Activated T-cell treated with anti-CD3 and anti-CD28 coated beads, Interleukin-2, amount 50 U/mL, for 24 hours (primary cell): ENCODE measurements at regions not wholly inside any gene's neighbourhood (a gene's known extent, or its start where the extent isn't known, plus 50 kb on each side); places are given as distances from the start of the nearest gene placed in this dataset.

ENCODE experiments used
- DNase-seq: peaks from one replicate; pipeline ENCODE4 v3.0.0-alpha.2; 2020
- H3K27ac Mint-ChIP-seq: 2 replicates; pipeline ENCODE4 v1.8.0; 2020; ENCODE audit warnings: mild to moderate bottlenecking, mixed read lengths
- H3K27me3 Mint-ChIP-seq: 2 replicates; pipeline ENCODE4 v1.8.0; 2020; ENCODE audit warnings: mixed read lengths
- H3K36me3 Mint-ChIP-seq: 2 replicates; pipeline ENCODE4 v1.8.0; 2020; ENCODE audit warnings: low read depth, mixed read lengths
- H3K4me1 Mint-ChIP-seq: 2 replicates; pipeline ENCODE4 v1.8.0; 2020; ENCODE audit warnings: low read depth, mixed read lengths
- H3K4me3 Mint-ChIP-seq: 2 replicates; pipeline ENCODE4 v1.8.0; 2020; ENCODE audit warnings: mild to moderate bottlenecking, moderate library complexity, mixed read lengths
- H3K9me3 Mint-ChIP-seq: 2 replicates; pipeline ENCODE4 v1.8.0; 2020; ENCODE audit warnings: mixed read lengths

DNA sequence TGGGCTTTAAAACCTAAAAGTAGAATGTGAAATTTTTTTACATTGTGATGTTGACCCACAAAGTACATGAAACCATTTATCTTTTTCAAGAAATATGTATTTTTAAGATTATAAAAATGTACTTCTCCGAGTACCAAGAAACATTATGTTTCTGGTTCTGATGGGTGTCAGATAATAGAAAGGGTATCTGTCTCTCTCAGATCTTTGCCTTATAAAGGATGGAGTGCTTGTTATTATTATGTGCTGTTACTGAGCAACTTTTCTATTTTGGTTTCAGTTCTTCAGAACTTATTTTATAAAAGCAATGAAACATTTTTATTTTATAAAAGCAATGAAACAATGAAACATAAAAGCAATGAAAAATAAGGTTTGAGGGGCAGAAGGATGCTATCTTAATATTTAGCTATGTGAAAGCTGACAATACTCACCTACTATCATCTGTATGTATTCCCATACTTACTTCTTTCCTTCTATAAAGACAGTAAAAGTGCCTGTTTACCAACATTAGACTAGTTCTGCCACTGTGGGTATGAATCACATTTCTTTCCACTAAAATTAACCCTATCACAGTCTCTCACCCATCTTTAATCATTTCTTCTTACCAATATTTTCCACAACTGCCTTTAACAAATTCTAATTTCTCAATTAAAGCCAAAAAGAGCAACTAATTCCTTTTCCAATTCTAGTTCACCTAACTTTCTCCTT, 540.7 kb upstream of the KCNMB2 start:
- peaks cover 36% of the 10 kb centered on the region for H3K4me1 Mint-ChIP-seq
- no peaks in the 10 kb centered on the region for H3K27me3 Mint-ChIP-seq
- H3K9me3 Mint-ChIP-seq: peaks cover 10% of the 10 kb centered on the region
- DNase-seq: no peak
- H3K36me3 Mint-ChIP-seq: peaks cover 11% of the 10 kb centered on the region
- H3K4me3 Mint-ChIP-seq: peak overlapping the region; percentile 35
- peak overlapping the region; percentile 85 for H3K27ac Mint-ChIP-seq

DNA sequence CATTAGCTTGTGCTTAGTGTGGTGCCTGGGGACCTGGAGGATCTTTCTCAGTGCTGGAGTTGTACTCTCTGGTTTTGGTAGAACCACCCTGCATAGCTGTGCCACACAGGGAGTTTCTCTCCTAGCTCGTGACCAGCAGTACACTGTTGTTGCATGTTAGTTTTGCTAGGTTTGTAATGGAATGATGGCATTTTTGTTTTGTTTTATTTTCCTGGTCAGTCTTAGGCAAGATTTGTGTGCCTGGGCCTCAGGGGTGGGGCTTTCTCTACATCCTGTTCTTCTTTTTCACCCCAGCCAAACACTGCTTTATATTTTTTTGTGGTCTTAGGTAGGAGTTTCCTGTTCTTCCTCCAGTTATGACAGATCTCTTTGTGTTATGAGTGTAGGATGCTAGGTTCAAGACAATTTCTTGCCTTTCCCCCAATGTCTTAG, 534.5 kb upstream of the KCNMB2 start:
- H3K9me3 Mint-ChIP-seq: peaks cover 24% of the 10 kb centered on the region
- H3K4me1 Mint-ChIP-seq: peaks cover 61% of the 10 kb centered on the region
- DNase-seq: peak; percentile 45
- H3K27me3 Mint-ChIP-seq: no peaks in the 10 kb centered on the region
- no peak overlapping the region for H3K4me3 Mint-ChIP-seq
- peaks cover 28% of the 10 kb centered on the region for H3K36me3 Mint-ChIP-seq
- peak overlapping the region; percentile 63 for H3K27ac Mint-ChIP-seq

DNA sequence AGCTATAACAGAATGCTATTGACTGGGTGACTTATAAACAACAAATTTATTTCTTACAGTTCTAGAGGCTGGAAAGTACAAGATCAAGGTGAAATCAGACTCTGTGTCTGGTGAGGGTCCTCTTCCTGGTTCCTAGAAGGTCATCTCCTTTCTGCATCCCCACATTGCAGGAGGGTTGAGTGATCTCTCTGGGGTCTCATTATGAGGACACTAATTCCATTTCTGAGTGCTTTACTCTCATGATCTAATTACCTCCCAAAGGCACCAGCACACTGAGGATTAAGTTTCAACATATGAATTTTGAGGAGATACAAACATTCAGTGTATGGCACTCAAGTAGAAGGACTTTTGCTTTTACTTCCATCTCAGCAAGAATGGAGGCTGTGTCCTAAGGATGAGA, 534.1 kb upstream of the KCNMB2 start:
- H3K36me3 Mint-ChIP-seq: peaks cover 28% of the 10 kb centered on the region
- H3K27me3 Mint-ChIP-seq: no peaks in the 10 kb centered on the region
- peak overlapping the region; percentile 63 for H3K27ac Mint-ChIP-seq
- no peak for DNase-seq
- peaks cover 58% of the 10 kb centered on the region for H3K4me1 Mint-ChIP-seq
- peaks cover 24% of the 10 kb centered on the region for H3K9me3 Mint-ChIP-seq
- no peak overlapping the region for H3K4me3 Mint-ChIP-seq

DNA sequence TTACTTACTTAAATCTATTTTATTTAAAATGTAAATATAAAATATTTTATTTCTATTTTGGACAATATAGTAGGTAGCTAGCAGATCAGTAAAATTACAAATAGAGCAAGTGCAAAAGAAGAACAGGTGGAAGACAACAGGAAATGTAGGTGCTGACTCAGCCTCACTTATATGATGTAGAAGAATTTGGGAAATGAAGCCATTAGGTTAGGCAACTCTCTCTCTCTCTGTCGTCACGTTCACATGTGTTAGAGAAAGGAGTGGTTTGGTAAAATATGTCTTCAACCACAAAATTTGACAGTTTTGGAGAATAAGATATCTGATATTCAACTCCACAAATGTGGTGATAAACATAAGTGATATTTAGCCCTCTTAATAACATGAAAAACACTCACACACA, 532.5 kb upstream of the KCNMB2 start:
- Mint-ChIP-seq H3K27ac (no peak overlapping the region), H3K27me3 (no peaks in the 10 kb centered on the region), H3K9me3 (peaks cover 22% of the 10 kb centered on the region), H3K4me1 (peaks cover 53% of the 10 kb centered on the region), H3K4me3 (no peak overlapping the region), H3K36me3 (peaks cover 28% of the 10 kb centered on the region)
- DNase-seq: no peak

DNA sequence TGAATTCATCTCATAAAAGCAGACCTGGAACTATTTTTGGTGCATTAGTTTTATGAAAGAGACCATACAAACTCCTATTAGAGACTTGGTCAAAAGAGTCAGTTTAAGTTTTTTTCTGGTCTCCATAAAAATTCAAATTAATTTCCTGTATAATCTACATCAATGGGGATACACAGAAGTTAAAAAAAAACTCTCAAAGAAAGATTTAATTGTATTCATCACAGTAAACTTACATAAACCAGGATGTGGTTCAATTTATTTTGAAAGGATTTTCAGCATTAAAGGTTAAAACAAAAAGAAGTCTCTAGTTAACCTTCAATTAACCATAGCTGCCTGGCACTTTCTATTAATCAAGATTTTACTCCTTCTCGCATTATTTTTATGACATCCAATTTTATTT, 530.3 kb upstream of the KCNMB2 start:
- Mint-ChIP-seq H3K27me3 (no peaks in the 10 kb centered on the region), H3K36me3 (peaks cover 15% of the 10 kb centered on the region), H3K9me3 (peaks cover 14% of the 10 kb centered on the region), H3K4me3 (no peak overlapping the region), H3K4me1 (peaks cover 50% of the 10 kb centered on the region), H3K27ac (no peak overlapping the region)
- no peak for DNase-seq

DNA sequence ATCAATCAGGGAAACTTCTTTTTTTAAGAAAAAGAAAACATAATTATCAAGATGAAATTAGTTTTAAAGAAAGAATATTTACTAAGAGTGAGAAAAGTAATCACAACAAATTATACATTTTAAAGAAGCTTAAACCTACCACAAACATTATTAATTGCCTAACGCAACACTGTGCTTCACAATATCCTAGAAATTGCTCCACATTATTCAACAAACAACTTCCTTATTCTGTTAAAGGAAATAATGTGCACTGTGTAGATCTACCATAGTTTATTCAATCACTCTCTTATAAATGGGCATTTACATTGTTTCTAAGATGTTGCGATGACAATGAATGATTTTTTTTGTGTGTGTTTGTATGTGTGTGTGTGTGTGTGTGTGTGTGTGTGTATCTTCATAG, 525.9 kb upstream of the KCNMB2 start:
- no peaks in the 10 kb centered on the region for H3K27me3 Mint-ChIP-seq
- H3K27ac Mint-ChIP-seq: no peak overlapping the region
- peaks cover 2% of the 10 kb centered on the region for H3K9me3 Mint-ChIP-seq
- no peak overlapping the region for H3K4me3 Mint-ChIP-seq
- DNase-seq: no peak
- H3K36me3 Mint-ChIP-seq: no peaks in the 10 kb centered on the region
- peaks cover 16% of the 10 kb centered on the region for H3K4me1 Mint-ChIP-seq

DNA sequence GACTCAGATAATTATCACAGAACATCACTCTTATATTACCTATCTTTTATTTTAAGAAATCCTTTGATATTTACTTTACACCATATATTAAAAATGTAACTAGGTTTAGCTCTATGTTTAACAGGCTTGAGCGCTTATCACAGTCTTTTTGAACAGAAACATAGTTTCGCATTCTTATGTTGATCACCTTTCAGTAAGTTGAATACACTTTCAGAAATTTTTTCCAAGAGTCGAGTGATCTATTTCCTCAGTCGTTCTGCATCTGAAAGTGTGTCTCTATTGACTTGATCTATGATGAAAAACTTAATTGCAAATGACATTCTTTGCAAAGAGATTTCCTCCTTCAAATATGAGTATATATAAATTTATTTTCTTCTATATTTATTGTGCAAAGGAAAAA, 516.6 kb upstream of the KCNMB2 start:
- H3K4me3 Mint-ChIP-seq: no peak overlapping the region
- no peak for DNase-seq
- no peaks in the 10 kb centered on the region for H3K4me1 Mint-ChIP-seq
- H3K27me3 Mint-ChIP-seq: no peaks in the 10 kb centered on the region
- no peak overlapping the region for H3K27ac Mint-ChIP-seq
- H3K36me3 Mint-ChIP-seq: no peaks in the 10 kb centered on the region
- H3K9me3 Mint-ChIP-seq: no peaks in the 10 kb centered on the region

DNA sequence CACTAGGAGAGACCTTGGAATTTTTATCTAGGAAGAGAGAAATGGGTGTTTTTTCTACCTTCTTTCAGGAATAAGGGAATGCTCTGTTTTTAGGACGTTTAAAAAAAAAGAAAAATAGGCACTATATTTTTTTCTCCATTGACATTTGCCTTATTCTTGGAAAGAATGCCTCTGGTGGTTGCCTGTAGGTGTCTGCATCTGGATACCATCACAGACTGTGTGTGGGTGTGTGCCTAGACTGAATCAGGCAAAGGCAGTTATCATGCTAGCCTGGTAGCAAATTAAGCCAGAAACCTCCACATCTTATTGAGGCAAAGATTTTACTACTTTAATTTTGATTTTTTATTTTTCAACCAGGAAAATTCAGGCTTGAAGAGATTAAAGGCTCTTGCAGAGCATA, 513.6 kb upstream of the KCNMB2 start:
- H3K36me3 Mint-ChIP-seq: no peaks in the 10 kb centered on the region
- H3K4me1 Mint-ChIP-seq: no peaks in the 10 kb centered on the region
- H3K27ac Mint-ChIP-seq: no peak overlapping the region
- H3K27me3 Mint-ChIP-seq: no peaks in the 10 kb centered on the region
- no peak for DNase-seq
- no peaks in the 10 kb centered on the region for H3K9me3 Mint-ChIP-seq
- no peak overlapping the region for H3K4me3 Mint-ChIP-seq

DNA sequence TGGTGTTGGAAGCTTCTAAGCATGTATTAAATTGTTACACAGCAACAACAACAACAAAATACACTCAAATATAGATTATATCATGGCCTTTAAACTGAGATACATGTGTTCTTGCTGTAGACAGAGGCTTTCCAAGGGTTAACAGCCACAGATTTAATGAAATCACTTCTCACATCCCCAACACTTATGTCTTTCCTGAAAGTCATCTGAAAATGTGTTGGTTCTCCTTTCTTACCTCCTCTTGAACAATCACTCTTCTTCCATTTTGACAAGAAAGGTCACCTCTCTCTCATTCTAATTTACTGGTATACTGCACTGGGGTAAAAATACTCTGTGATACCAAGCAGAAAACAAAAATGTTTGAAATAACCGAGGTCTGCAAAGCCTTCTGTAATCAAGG, 507.3 kb upstream of the KCNMB2 start:
- no peak for DNase-seq
- no peak overlapping the region for H3K4me3 Mint-ChIP-seq
- no peaks in the 10 kb centered on the region for H3K9me3 Mint-ChIP-seq
- no peaks in the 10 kb centered on the region for H3K4me1 Mint-ChIP-seq
- no peaks in the 10 kb centered on the region for H3K36me3 Mint-ChIP-seq
- H3K27me3 Mint-ChIP-seq: no peaks in the 10 kb centered on the region
- no peak overlapping the region for H3K27ac Mint-ChIP-seq

DNA sequence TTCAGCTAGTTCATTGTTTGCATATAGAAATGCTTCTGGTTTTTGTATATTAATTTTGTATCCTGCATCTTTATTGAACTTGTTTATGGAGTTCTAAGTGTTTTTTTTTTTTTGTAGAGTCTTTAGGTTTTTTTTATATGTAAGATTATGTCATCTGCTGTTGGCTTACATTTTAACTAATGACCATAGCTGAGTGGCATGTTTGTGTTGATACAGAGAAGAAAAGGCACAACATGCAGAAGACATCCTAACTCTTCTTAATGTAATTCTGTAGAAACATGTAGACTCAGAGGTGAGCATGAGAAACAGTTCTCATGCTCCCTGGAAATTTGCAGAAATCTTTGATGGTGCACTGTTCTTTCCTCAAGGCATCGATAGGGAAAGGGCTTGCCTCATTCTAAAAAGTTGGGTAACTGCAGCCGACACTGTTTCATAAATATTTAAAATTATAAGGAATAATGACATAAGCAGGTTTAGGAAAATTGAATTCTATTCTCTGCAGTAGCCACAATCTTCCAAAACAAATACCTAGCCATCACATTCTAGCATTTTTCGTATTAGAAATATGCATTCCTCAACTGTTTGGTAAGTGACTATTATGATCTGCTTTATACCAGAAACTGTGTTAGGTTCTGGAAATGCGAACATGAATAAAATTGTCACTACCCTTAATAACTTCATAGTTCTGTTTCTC, 499.6 kb upstream of the KCNMB2 start:
- Mint-ChIP-seq H3K4me1 (no peaks in the 10 kb centered on the region), H3K36me3 (no peaks in the 10 kb centered on the region), H3K27ac (no peak overlapping the region), H3K4me3 (no peak overlapping the region), H3K27me3 (no peaks in the 10 kb centered on the region), H3K9me3 (no peaks in the 10 kb centered on the region)
- DNase-seq: no peak

DNA sequence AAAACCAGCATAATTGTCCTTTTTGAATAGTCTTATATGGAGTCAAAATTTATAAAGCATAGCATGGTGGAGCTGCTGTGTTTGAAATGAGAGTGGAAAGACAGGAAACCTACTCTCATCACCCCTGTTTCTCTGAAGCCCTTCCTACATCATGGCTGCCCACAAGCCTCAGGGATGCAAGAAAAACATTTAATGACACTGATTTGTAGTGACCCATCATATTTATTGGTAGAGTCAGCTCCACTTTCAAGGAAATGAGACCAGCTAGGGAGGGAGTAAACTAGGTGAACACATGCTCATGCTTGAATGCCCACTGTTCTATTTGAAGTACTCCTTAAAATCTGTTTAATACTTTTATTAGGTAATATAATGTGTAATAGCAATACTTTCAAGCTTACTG, 494.3 kb upstream of the KCNMB2 start:
- Mint-ChIP-seq H3K27me3 (no peaks in the 10 kb centered on the region), H3K4me1 (no peaks in the 10 kb centered on the region), H3K27ac (no peak overlapping the region), H3K4me3 (no peak overlapping the region), H3K36me3 (no peaks in the 10 kb centered on the region), H3K9me3 (no peaks in the 10 kb centered on the region)
- DNase-seq: no peak

DNA sequence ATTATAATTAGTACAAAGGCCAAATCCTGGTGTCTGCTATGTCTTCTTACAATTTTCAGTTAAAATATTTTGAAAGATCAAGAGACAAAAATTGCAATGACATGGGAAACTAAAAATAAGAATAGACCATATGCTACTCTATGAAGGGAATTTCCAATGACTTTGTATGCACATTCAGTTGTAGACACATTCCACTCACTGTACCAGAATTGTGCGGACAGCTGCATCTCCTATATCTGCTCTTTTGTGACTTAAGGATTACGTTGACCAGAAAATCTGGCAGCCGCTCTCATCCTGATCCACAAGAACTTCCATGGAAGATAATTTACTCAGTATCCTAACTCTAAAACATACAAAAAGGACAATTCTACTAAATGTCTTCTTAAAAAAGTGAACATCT, 493.9 kb upstream of the KCNMB2 start:
- no peak for DNase-seq
- no peaks in the 10 kb centered on the region for H3K9me3 Mint-ChIP-seq
- no peaks in the 10 kb centered on the region for H3K36me3 Mint-ChIP-seq
- H3K4me3 Mint-ChIP-seq: no peak overlapping the region
- H3K27me3 Mint-ChIP-seq: no peaks in the 10 kb centered on the region
- no peaks in the 10 kb centered on the region for H3K4me1 Mint-ChIP-seq
- no peak overlapping the region for H3K27ac Mint-ChIP-seq

DNA sequence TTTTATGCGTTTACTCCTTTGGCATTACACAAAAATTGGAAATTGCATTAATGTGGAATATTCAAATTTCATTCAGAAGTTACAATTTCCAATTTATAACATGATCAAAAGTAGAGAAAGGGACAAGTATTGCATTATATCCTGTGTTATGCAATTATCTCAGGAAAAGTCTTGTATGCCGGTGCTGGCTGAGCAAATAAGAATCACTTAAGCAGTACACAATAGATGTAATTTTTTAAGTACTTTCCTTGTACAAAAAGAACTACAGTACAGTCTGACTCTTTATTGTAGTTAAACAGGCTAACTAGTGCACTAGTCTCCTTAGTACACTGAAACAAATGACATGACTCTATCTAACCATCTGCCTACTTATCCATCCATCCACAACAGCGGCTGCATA, 493.2 kb upstream of the KCNMB2 start:
- Mint-ChIP-seq H3K36me3 (no peaks in the 10 kb centered on the region), H3K27ac (no peak overlapping the region), H3K9me3 (no peaks in the 10 kb centered on the region), H3K4me3 (no peak overlapping the region), H3K27me3 (no peaks in the 10 kb centered on the region), H3K4me1 (no peaks in the 10 kb centered on the region)
- no peak for DNase-seq

DNA sequence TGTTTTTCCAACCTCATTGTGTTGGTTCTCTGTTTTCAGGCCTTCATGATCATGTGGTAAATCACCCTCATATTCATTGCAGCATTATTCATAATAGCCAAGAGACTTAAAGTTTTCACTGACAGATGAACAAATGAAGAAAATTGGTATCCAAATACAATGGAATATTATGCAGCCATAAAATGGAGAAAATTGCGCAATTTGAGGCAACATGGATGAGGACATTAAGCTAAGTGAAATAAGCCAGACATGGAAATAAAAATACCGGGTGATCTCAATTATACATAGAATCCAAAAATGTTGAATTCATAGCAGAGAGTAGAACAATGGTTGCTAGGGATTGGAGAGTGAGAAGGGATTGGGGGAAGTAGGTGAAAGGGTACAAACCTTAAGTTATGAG, 491.9 kb upstream of the KCNMB2 start:
- Mint-ChIP-seq H3K9me3 (no peaks in the 10 kb centered on the region), H3K4me3 (no peak overlapping the region), H3K36me3 (no peaks in the 10 kb centered on the region), H3K4me1 (no peaks in the 10 kb centered on the region), H3K27me3 (no peaks in the 10 kb centered on the region), H3K27ac (no peak overlapping the region)
- DNase-seq: no peak

DNA sequence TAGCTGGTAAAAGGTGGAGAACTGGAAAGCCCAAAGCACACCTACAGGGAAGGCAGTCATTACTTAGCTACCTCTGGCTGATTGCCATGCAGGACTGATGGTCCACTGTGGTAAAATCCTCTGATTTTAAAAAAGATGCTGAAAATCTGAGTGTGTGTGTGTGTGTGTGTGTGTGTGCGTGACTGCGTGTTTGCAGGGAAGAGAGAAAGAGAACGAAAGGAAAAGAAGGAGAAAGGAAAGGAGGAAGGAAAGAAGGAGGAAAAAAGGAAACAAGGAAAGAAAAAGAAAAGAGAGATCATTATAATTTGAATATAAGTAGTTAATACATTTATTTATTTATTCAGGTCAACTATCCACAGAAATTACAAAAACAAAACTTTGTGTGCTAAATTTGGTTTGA, 488.7 kb upstream of the KCNMB2 start:
- Mint-ChIP-seq H3K27ac (no peak overlapping the region), H3K27me3 (no peaks in the 10 kb centered on the region), H3K9me3 (no peaks in the 10 kb centered on the region), H3K4me3 (no peak overlapping the region), H3K36me3 (no peaks in the 10 kb centered on the region), H3K4me1 (no peaks in the 10 kb centered on the region)
- DNase-seq: no peak
